HPDE6-E6E7 (cell line): ENCODE measurements at regions not wholly inside any gene's neighbourhood (a gene's known extent, or its start where the extent isn't known, plus 50 kb on each side); places are given as distances from the start of the nearest gene placed in this dataset.
"Not testable (repeated sequence)": the region's sequence is repeated elsewhere in the genome, so short reads cannot be mapped to it uniquely, and the experiment has no call there.

Experiments
- DNase-seq: peaks from one replicate; pipeline ENCODE4 v3.0.0; 2011; ENCODE audit warnings: missing footprints; ENCODE audit errors: extremely low spot score

GRCh38 chr13:105871768-105872167 is 663.7 kb downstream of the EFNB2 start:
- no peak for DNase-seq

GRCh38 chr13:105871326-105871725 is 664.1 kb downstream of the EFNB2 start:
- no peak for DNase-seq

- no peak for DNase-seq
Measured at GRCh38 chr13:105863300-105863920, 672.1 kb downstream of the EFNB2 start.

- DNase-seq: no peak
Measured at GRCh38 chr13:105848494-105848893, 687.0 kb downstream of the EFNB2 start.

GRCh38 chr13:105847527-105848291 is 687.8 kb downstream of the EFNB2 start:
- no peak for DNase-seq

GRCh38 chr13:105846923-105847322 is 688.5 kb downstream of the EFNB2 start:
- no peak for DNase-seq

- DNase-seq: no peak
Measured at GRCh38 chr13:105841286-105841685, 694.2 kb downstream of the EFNB2 start.

GRCh38 chr13:105838231-105838630 is 697.2 kb downstream of the EFNB2 start:
- no peak for DNase-seq

GRCh38 chr13:105837295-105837694 is 698.2 kb downstream of the EFNB2 start:
- not testable (repeated sequence) for DNase-seq

GRCh38 chr13:105830821-105831220 is 704.6 kb downstream of the EFNB2 start:
- no peak for DNase-seq

GRCh38 chr13:105827111-105827809 is 708.2 kb downstream of the EFNB2 start:
- DNase-seq: no peak

GRCh38 chr13:105825071-105825470 is 710.4 kb downstream of the EFNB2 start:
- no peak for DNase-seq

- DNase-seq: no peak
Measured at GRCh38 chr13:105821337-105821736, 714.1 kb downstream of the EFNB2 start.

- no peak for DNase-seq
Measured at GRCh38 chr13:105820415-105820814, 715.0 kb downstream of the EFNB2 start.

GRCh38 chr13:105817498-105817897 is 718.0 kb downstream of the EFNB2 start:
- no peak for DNase-seq

- no peak for DNase-seq
Measured at GRCh38 chr13:105816994-105817393, 718.5 kb downstream of the EFNB2 start.

- no peak for DNase-seq
Measured at GRCh38 chr13:105814902-105815250, 720.6 kb downstream of the EFNB2 start.

GRCh38 chr13:105814219-105814901 is 721.1 kb downstream of the EFNB2 start:
- DNase-seq: peak; percentile 16

GRCh38 chr13:105806628-105806920 is 728.9 kb downstream of the EFNB2 start:
- no peak for DNase-seq

GRCh38 chr13:105805892-105806627 is 729.4 kb downstream of the EFNB2 start:
- no peak for DNase-seq

- no peak for DNase-seq
Measured at GRCh38 chr13:105804561-105805190, 730.8 kb downstream of the EFNB2 start.
